ENCODE measurements at regions not wholly inside any gene's neighbourhood (a gene's known extent, or its start where the extent isn't known, plus 50 kb on each side); places are given as distances from the start of the nearest gene placed in this dataset.

DNA sequence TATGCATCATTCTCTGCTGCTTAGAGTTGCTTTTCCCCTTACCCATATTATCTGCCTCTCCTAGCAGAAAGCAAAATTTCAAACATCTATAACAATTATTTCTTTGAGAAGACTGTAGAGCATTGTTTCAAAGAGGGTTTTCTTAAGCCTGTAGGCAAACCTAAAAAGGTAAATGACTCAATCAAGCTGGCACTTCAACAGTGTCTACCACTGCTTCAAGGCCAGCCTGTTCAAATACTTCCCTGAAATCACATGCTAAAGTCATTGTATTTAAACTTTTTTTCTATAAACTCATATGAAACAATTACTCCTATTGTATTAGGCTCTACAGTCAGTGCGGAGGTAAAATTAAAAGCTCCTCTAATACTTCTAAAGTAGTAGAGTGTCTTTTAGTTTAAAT, 87.1 kb downstream of the OGFRL1 start:
- no peak for TF ChIP-seq POLR2A (IDR thresholded peaks at IDR 0.05)
- TF ChIP-seq, protein P1, sequence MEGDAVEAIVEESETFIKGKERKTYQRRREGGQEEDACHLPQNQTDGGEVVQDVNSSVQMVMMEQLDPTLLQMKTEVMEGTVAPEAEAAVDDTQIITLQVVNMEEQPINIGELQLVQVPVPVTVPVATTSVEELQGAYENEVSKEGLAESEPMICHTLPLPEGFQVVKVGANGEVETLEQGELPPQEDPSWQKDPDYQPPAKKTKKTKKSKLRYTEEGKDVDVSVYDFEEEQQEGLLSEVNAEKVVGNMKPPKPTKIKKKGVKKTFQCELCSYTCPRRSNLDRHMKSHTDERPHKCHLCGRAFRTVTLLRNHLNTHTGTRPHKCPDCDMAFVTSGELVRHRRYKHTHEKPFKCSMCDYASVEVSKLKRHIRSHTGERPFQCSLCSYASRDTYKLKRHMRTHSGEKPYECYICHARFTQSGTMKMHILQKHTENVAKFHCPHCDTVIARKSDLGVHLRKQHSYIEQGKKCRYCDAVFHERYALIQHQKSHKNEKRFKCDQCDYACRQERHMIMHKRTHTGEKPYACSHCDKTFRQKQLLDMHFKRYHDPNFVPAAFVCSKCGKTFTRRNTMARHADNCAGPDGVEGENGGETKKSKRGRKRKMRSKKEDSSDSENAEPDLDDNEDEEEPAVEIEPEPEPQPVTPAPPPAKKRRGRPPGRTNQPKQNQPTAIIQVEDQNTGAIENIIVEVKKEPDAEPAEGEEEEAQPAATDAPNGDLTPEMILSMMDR (IDR thresholded peaks at IDR 0.05 in 4 of 5, conservative IDR thresholded peaks at IDR 0.05 in 1 of 5): no peak
